A549 (cell line): ENCODE measurements at regions not wholly inside any gene's neighbourhood (a gene's known extent, or its start where the extent isn't known, plus 50 kb on each side); places are given as distances from the start of the nearest gene placed in this dataset.

Source experiments
- ATAC-seq, 2 experiments: fragments of 200-7000 bp in 1 of 2; fragments of >200 bp in 1 of 2; cut with Nextera tagmentation in 1 of 2; cut with Tn5 transposase in 1 of 2; 3 replicates each; pipeline versions ENCODE4 v1.8.0 to v1.9.1; 2018 to 2020; ENCODE audit warnings: mild to moderate bottlenecking in 1 of 2, moderate library complexity in 1 of 2
- CTCF ChIA-PET: fragments of 300-600 bp; sonication (Branson Sonifier 250); formaldehyde crosslinking; extraction: SDS; loops from one replicate; lab custom pipeline; 2021; ENCODE audit warnings: antibody characterized with exemption, inconsistent platforms; lab: Yijun Ruan, JAX
- POLR2A ChIA-PET: fragments of 350-600 bp; formaldehyde crosslinking; extraction: SDS; loops from one replicate; lab custom pipeline; 2021; ENCODE audit warnings: antibody characterized with exemption, inconsistent platforms; lab: Yijun Ruan, JAX
- DNase-seq, 2 experiments: peaks; one replicate each; pipeline versions ENCODE4 v3.0.0 to v3.0.0-alpha.2; 2011 to 2016; ENCODE audit warnings: low read depth in 1 of 2, low spot score in 1 of 2
- FAIRE-seq: peaks from 2 replicates; lab custom pipeline; 2011; peaks lifted over from hg19 to GRCh38; lab: Jason Lieb, UNC
- H3K27ac ChIP-seq, 2 experiments: fragments of >200 bp; sonication (Bioruptor Twin); formaldehyde crosslinking; 3 replicates each; pipeline ENCODE4 v1.5.1; 2016 to 2017
- H3K4me1 ChIP-seq: fragments of >200 bp; sonication (Bioruptor Twin); formaldehyde crosslinking; 3 replicates; pipeline ENCODE4 v1.6.1; 2016
- H3K4me2 ChIP-seq: fragments of >200 bp; sonication (Bioruptor Twin); formaldehyde crosslinking; 3 replicates; pipeline ENCODE4 v1.6.1; 2016
- H3K4me3 ChIP-seq: fragments of >200 bp; sonication (Bioruptor Twin); formaldehyde crosslinking; 3 replicates; pipeline ENCODE4 v1.5.1; 2016
- H3K9me3 ChIP-seq: fragments of >200 bp; sonication (Bioruptor Twin); formaldehyde crosslinking; 3 replicates; pipeline ENCODE4 v1.6.1; 2016
- CEBPB ChIP-seq, 2 experiments: fragments of >200 bp in 1 of 2; sonication (Bioruptor Twin) in 1 of 2; formaldehyde crosslinking in 1 of 2; IDR thresholded peaks; 2 replicates each; pipeline ENCODE4 v1.6.1; 2012 to 2016
- CHD2 ChIP-seq: fragments of 150-350 bp; IDR thresholded peaks from 2 replicates; pipeline ENCODE4 v1.6.1; 2014; ENCODE audit warnings: low read length; ENCODE audit not compliant: partially characterized antibody
- EHMT2 ChIP-seq: fragments of 200-600 bp; sonication (generic); IDR thresholded peaks from 2 replicates; pipeline ENCODE4 v1.6.1; 2016; ENCODE audit warnings: antibody characterized with exemption, low read depth, mild to moderate bottlenecking, moderate library complexity
- EP300 ChIP-seq, 2 experiments: fragments of >200 bp; sonication (Bioruptor Twin); formaldehyde crosslinking; IDR thresholded peaks; 2 replicates in 1 of 2; 3 replicates in 1 of 2; pipeline ENCODE4 v1.6.1; 2016 to 2017
- ESRRA ChIP-seq: fragments of 150-350 bp; IDR thresholded peaks from 2 replicates; pipeline ENCODE4 v1.6.1; 2014; ENCODE audit warnings: mild to moderate bottlenecking, low read length, borderline replicate concordance
- FOSL2 ChIP-seq, 2 experiments: fragments of 450-650 bp in 1 of 2; fragments of >200 bp in 1 of 2; sonication (Bioruptor Twin) in 1 of 2; formaldehyde crosslinking; IDR thresholded peaks; 2 replicates each; pipeline versions ENCODE4 v1.5.0 to v1.6.1; 2016 to 2020; ENCODE audit warnings: mild to moderate bottlenecking in 1 of 2, moderate library complexity in 1 of 2
- FOXS1 ChIP-seq: fragments of 250-450 bp; sonication (Bioruptor Pico); IDR thresholded peaks from 2 replicates; pipeline ENCODE4 v1.5.0; 2020; ENCODE audit warnings: mild to moderate bottlenecking, moderate library complexity
- GATA3 ChIP-seq: IDR thresholded peaks from 2 replicates; pipeline ENCODE4 v1.6.1; 2012; ENCODE audit warnings: borderline replicate concordance
- HEYL ChIP-seq: fragments of 250-450 bp; sonication (Bioruptor Pico); IDR thresholded peaks from 2 replicates; pipeline ENCODE4 v1.8.0; 2021; ENCODE audit warnings: mild to moderate bottlenecking, moderate library complexity
- JUN ChIP-seq, 2 experiments: fragments of >200 bp; sonication (Bioruptor Twin); formaldehyde crosslinking; IDR thresholded peaks; 2 replicates in 1 of 2; 3 replicates in 1 of 2; pipeline ENCODE4 v1.6.1; 2016 to 2017
- KDM1A ChIP-seq: fragments of 200-600 bp; sonication (generic); IDR thresholded peaks from 2 replicates; pipeline ENCODE4 v1.6.1; 2016; ENCODE audit warnings: low read depth, mild to moderate bottlenecking
- MAZ ChIP-seq: fragments of 150-350 bp; IDR thresholded peaks from 2 replicates; pipeline ENCODE4 v1.6.1; 2014; ENCODE audit warnings: antibody characterized with exemption, low read depth, low read length, borderline replicate concordance
- NPAS2 ChIP-seq: fragments of 250-450 bp; sonication (Bioruptor Pico); IDR thresholded peaks from 2 replicates; pipeline ENCODE4 v1.8.0; 2022; ENCODE audit warnings: mild to moderate bottlenecking, moderate library complexity, borderline replicate concordance
- RARB ChIP-seq: fragments of 250-450 bp; sonication (Bioruptor Pico); IDR thresholded peaks from 2 replicates; pipeline ENCODE4 v1.8.0; 2021; ENCODE audit warnings: mild to moderate bottlenecking, moderate library complexity
- RCOR1 ChIP-seq: fragments of 150-350 bp; IDR thresholded peaks from 2 replicates; pipeline ENCODE4 v1.6.1; 2014; ENCODE audit warnings: antibody characterized with exemption, low read length, low read depth
- RNF2 ChIP-seq: fragments of 200-600 bp; sonication (generic); IDR thresholded peaks from 2 replicates; pipeline ENCODE4 v1.6.1; 2016; ENCODE audit warnings: low read depth, mild to moderate bottlenecking, antibody characterized with exemption, moderate library complexity, borderline replicate concordance
- ZC3H11A ChIP-seq: fragments of 450-650 bp; IDR thresholded peaks from 2 replicates; pipeline ENCODE4 v1.6.1; 2014; ENCODE audit warnings: antibody characterized with exemption, mild to moderate bottlenecking
- ZNF302 ChIP-seq: fragments of 250-450 bp; sonication (Bioruptor Pico); IDR thresholded peaks from 2 replicates; pipeline ENCODE4 v1.9.0; 2021; ENCODE audit warnings: inconsistent platforms, mild to moderate bottlenecking, moderate library complexity
- ZSCAN20 ChIP-seq: fragments of 250-450 bp; sonication (Bioruptor Pico); IDR thresholded peaks from 2 replicates; pipeline ENCODE4 v1.8.0; 2022; ENCODE audit warnings: mild to moderate bottlenecking, moderate library complexity
- WGBS: methylation state at CpG from one replicate; pipeline ENCODE4 v1.1.6; 2017; ENCODE audit errors: missing lambda C conversion rate; 5-methylcytosine and 5-hydroxymethylcytosine counted together
- TF ChIP-seq, protein P1 (sequence below): fragments of 200-600 bp; sonication (generic); IDR thresholded peaks from 2 replicates; pipeline ENCODE4 v1.6.1; 2016; ENCODE audit warnings: antibody characterized with exemption, mild to moderate bottlenecking, moderate library complexity
- TF ChIP-seq, protein P2 (sequence below): IDR thresholded peaks from 2 replicates; pipeline ENCODE4 v1.6.1; 2012
- TF ChIP-seq, protein P3 (sequence below): IDR thresholded peaks from 2 replicates; pipeline ENCODE4 v1.6.1; 2012; ENCODE audit warnings: low read depth, borderline replicate concordance

GRCh38 chr13:85254641-85255040, 544.6 kb downstream of the SLITRK6 start (continued):
- TF ChIP-seq EHMT2 = no peak
- no peak for TF ChIP-seq RNF2
- TF ChIP-seq RCOR1 = no peak
- TF ChIP-seq KDM1A = no peak
- TF ChIP-seq RARB (CRISPR knock-in tag) = no peak
- TF ChIP-seq EP300 (IDR thresholded peaks at IDR 0.05) = no peak
- TF ChIP-seq CEBPB (IDR thresholded peaks at IDR 0.05) = no peak

DNA sequence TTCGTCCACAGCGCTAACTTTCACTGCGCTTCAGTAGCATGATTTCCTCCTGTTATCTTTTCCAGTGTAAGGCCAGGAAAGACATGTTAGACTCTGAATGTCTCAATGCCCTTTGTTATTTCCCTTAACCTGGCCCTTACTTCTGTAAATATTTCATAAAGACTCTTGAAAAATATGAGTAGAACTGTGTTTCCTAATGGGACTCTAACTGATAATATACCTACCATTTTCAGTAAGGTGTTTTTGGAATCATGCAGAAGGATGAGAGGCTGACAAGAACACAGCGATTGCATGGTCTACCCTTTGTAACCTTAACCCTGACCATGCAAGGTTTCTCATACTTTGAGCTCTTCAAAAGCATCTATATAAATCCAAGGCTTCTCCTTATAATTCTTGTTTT, 550.1 kb downstream of the SLITRK6 start:
- ChIA-PET POLR2A (no interaction called here), CTCF (no interaction called here)
- no peak overlapping the region for H3K4me2 ChIP-seq
- H3K27ac ChIP-seq = no peak overlapping the region
- no peak for FAIRE-seq
- no peak for DNase-seq
- WGBS = 77% methylated on average over 4 of the region's 4 CpGs
- no peak for TF ChIP-seq FOSL2 (IDR thresholded peaks at IDR 0.05)
- TF ChIP-seq FOSL2 (CRISPR knock-in tag; IDR thresholded peaks at IDR 0.05) = no peak
- TF ChIP-seq FOXS1 (CRISPR knock-in tag) = no peak
- TF ChIP-seq ESRRA = no peak
- TF ChIP-seq, protein P1, sequence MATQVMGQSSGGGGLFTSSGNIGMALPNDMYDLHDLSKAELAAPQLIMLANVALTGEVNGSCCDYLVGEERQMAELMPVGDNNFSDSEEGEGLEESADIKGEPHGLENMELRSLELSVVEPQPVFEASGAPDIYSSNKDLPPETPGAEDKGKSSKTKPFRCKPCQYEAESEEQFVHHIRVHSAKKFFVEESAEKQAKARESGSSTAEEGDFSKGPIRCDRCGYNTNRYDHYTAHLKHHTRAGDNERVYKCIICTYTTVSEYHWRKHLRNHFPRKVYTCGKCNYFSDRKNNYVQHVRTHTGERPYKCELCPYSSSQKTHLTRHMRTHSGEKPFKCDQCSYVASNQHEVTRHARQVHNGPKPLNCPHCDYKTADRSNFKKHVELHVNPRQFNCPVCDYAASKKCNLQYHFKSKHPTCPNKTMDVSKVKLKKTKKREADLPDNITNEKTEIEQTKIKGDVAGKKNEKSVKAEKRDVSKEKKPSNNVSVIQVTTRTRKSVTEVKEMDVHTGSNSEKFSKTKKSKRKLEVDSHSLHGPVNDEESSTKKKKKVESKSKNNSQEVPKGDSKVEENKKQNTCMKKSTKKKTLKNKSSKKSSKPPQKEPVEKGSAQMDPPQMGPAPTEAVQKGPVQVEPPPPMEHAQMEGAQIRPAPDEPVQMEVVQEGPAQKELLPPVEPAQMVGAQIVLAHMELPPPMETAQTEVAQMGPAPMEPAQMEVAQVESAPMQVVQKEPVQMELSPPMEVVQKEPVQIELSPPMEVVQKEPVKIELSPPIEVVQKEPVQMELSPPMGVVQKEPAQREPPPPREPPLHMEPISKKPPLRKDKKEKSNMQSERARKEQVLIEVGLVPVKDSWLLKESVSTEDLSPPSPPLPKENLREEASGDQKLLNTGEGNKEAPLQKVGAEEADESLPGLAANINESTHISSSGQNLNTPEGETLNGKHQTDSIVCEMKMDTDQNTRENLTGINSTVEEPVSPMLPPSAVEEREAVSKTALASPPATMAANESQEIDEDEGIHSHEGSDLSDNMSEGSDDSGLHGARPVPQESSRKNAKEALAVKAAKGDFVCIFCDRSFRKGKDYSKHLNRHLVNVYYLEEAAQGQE = no peak
- no peak for TF ChIP-seq ZC3H11A
- TF ChIP-seq GATA3 = no peak
- no peak for TF ChIP-seq MAZ
- no peak for TF ChIP-seq RNF2
- TF ChIP-seq ZSCAN20 (CRISPR knock-in tag) = no peak
- TF ChIP-seq CHD2 = no peak
- H3K4me3 ChIP-seq = no peak overlapping the region
- ATAC-seq = no peak
- no peaks in the 10 kb centered on the region for H3K4me1 ChIP-seq
- no peaks in the 10 kb centered on the region for H3K9me3 ChIP-seq

DNA sequence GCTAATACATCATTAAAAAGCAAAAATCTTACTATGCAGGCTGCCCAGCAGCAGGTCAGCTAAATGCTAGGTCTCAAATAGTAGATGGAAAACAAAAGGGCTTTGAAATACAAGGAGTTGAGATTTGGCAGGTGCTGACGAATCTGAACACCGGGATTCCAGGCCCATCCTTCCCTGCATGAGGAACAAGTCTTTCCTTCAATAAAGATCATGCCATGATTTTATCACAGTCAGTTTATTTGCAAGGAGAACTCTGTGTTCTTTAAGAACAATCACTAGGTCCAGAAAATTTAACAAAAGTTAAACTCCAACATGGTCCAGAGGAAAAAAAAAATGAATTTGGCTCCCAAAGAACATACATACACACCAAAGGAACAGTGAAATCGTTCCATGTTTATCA, 551.4 kb downstream of the SLITRK6 start:
- no peak for ATAC-seq
- no peak overlapping the region for H3K27ac ChIP-seq
- TF ChIP-seq JUN (IDR thresholded peaks at IDR 0.05) = no peak
- no peak for TF ChIP-seq ZNF302 (CRISPR knock-in tag)
- TF ChIP-seq, protein P2, sequence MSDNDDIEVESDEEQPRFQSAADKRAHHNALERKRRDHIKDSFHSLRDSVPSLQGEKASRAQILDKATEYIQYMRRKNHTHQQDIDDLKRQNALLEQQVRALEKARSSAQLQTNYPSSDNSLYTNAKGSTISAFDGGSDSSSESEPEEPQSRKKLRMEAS = no peak
- no peak for TF ChIP-seq NPAS2 (CRISPR knock-in tag)
- TF ChIP-seq, all 56 proteins: peak for 0
- no peak for DNase-seq
- no peak overlapping the region for H3K4me2 ChIP-seq
- no peak overlapping the region for H3K4me3 ChIP-seq
- H3K4me1 ChIP-seq = no peaks in the 10 kb centered on the region
- FAIRE-seq = no peak
- H3K9me3 ChIP-seq = no peaks in the 10 kb centered on the region
- WGBS = 78% methylated on average over 3 of the region's 3 CpGs
- POLR2A ChIA-PET = no interaction called here
- CTCF ChIA-PET = interaction anchor here (1.0 kb wide), 1 partner anchor 54 kb away, joined by 4 read pairs; no protein-coding TSS in a partner anchor

DNA sequence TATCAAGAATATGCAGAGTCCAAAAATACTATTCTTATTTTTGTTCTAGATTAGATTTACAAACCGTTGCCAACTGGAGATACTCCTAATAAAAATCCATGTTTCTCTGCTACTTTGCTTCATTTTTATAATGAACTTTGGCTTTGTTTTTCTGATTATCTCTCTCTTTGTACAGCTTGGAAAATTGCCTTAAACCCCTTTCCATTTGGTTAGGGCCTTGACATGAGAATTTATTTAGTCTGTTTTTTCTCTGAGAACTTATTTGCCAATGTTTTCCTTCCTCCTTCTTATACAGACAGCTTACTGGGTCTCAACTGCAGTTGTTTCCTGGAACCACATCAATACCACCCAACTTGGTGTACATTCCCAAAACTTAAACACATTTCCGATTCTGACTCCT, 555.4 kb downstream of the SLITRK6 start:
- Histone ChIP-seq H3K4me3 (no peak overlapping the region), H3K4me1 (peaks cover 13% of the 10 kb centered on the region; the same call in 1 of the 3 replicates), H3K9me3 (no peaks in the 10 kb centered on the region), H3K4me2 (no peak overlapping the region), H3K27ac (no peak overlapping the region)
- ATAC-seq (no peak), DNase-seq (no peak), FAIRE-seq (no peak)
- ChIA-PET POLR2A (no interaction called here), CTCF (no interaction called here)
- no peak for TF ChIP-seq HEYL (CRISPR knock-in tag)
- TF ChIP-seq, protein P3, sequence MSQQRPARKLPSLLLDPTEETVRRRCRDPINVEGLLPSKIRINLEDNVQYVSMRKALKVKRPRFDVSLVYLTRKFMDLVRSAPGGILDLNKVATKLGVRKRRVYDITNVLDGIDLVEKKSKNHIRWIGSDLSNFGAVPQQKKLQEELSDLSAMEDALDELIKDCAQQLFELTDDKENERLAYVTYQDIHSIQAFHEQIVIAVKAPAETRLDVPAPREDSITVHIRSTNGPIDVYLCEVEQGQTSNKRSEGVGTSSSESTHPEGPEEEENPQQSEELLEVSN = no peak
- TF ChIP-seq EHMT2 = no peak
- WGBS = 73% methylated on average over 2 of the region's 2 CpGs
